ENCODE measurements at regions not wholly inside any gene's neighbourhood (a gene's known extent, or its start where the extent isn't known, plus 50 kb on each side); places are given as distances from the start of the nearest gene placed in this dataset.

DNA sequence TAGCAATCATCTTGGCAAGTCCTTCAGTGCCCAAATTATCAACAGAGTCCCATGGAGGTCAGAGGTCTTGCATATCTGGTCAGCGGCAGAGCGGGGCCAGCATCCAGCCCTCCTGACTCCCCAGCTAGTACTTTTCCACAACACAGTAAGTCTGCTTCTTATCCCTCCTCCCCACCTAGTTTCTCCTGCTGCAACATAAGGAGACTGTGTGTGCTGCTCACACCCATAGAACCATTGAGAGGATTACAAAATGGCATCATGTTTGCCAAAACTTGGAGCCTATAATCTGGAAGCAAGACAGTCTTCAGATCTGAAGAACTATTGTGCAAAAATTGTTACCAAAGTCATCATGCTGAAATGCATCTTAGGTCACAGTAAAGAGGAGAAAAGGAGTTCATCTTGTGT, 125.8 kb upstream of the ZNF366 start:
- Histone ChIP-seq H3K36me3 (no peaks in the 10 kb centered on the region), H3K4me3 (no peak overlapping the region), H3K4me1 (peaks cover 9% of the 10 kb centered on the region), H3K9me3 (no peaks in the 10 kb centered on the region), H3K27me3 (no peaks in the 10 kb centered on the region), H3K27ac (peak overlapping the region; percentile 60)
- 83% methylated on average over 2 of the region's 2 CpGs for WGBS
- TF ChIP-seq, protein P1, sequence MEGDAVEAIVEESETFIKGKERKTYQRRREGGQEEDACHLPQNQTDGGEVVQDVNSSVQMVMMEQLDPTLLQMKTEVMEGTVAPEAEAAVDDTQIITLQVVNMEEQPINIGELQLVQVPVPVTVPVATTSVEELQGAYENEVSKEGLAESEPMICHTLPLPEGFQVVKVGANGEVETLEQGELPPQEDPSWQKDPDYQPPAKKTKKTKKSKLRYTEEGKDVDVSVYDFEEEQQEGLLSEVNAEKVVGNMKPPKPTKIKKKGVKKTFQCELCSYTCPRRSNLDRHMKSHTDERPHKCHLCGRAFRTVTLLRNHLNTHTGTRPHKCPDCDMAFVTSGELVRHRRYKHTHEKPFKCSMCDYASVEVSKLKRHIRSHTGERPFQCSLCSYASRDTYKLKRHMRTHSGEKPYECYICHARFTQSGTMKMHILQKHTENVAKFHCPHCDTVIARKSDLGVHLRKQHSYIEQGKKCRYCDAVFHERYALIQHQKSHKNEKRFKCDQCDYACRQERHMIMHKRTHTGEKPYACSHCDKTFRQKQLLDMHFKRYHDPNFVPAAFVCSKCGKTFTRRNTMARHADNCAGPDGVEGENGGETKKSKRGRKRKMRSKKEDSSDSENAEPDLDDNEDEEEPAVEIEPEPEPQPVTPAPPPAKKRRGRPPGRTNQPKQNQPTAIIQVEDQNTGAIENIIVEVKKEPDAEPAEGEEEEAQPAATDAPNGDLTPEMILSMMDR (IDR thresholded peaks at IDR 0.05), result no peak
- TF ChIP-seq EP300 (IDR thresholded peaks at IDR 0.05), result no peak
- no peak for TF ChIP-seq POLR2AphosphoS5 (IDR thresholded peaks at IDR 0.05)
- no peak for TF ChIP-seq POLR2A (IDR thresholded peaks at IDR 0.05)
- no peak for DNase-seq (ENCODE audit: low spot score in 2 of 2)

DNA sequence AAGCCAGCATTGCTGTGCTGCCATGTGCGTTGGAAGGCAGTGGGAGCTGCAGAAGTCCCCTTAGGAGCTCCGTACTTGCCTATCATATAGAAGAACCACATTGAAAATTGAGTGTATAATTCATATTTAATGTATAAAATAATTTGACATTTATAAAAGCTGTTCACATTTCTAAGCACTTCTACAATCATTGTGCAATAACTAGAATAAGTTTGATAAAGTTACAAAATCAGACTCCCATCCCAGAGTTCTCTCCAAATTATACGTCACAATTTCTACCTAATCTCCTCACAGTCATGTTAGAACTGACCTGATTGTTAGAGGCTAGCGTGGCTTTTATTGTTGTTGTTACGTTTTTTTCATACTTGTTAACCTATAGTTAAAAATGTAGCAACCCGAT, 123.5 kb upstream of the ZNF366 start:
- no peak for DNase-seq (ENCODE audit: low spot score in 2 of 2)
- Histone ChIP-seq H3K27me3 (no peaks in the 10 kb centered on the region), H3K9me3 (no peaks in the 10 kb centered on the region), H3K4me1 (peaks cover 9% of the 10 kb centered on the region), H3K27ac (no peak overlapping the region), H3K36me3 (no peaks in the 10 kb centered on the region), H3K4me3 (no peak overlapping the region)
- 93% methylated on average over 6 of the region's 6 CpGs for WGBS
- TF ChIP-seq EP300 (IDR thresholded peaks at IDR 0.05), result no peak
- TF ChIP-seq, protein P1 (IDR thresholded peaks at IDR 0.05), result no peak
- TF ChIP-seq POLR2AphosphoS5 (IDR thresholded peaks at IDR 0.05), result no peak
- TF ChIP-seq POLR2A (IDR thresholded peaks at IDR 0.05), result no peak

DNA sequence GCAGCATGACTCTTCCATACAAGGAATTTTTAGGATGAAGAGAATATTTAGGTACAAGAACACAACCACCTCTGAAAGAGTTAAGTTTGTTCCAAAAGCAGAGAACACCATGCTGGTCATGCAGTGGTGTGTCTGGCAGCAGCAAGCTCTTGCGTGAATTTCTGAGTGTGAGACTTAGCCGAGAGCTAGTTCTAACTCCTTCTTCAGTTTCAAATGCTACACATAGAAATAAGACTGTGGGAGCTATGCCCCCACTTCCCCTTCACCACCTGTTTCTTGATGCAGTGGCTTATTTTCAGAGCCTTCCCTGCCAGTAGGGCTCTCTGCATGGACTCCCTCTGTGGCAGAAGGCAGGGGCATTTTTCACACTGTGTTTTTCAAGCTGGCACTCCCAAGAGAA, 122.9 kb upstream of the ZNF366 start:
- Histone ChIP-seq H3K27ac (no peak overlapping the region), H3K36me3 (no peaks in the 10 kb centered on the region), H3K4me3 (no peak overlapping the region), H3K9me3 (no peaks in the 10 kb centered on the region), H3K4me1 (peaks cover 9% of the 10 kb centered on the region), H3K27me3 (no peaks in the 10 kb centered on the region)
- TF ChIP-seq POLR2A (IDR thresholded peaks at IDR 0.05) (no peak), EP300 (IDR thresholded peaks at IDR 0.05) (no peak), POLR2AphosphoS5 (IDR thresholded peaks at IDR 0.05) (no peak)
- TF ChIP-seq, protein P1 (IDR thresholded peaks at IDR 0.05), result no peak
- no peak for DNase-seq (ENCODE audit: low spot score in 2 of 2)
- WGBS, result 92% methylated on average over 2 of the region's 2 CpGs

DNA sequence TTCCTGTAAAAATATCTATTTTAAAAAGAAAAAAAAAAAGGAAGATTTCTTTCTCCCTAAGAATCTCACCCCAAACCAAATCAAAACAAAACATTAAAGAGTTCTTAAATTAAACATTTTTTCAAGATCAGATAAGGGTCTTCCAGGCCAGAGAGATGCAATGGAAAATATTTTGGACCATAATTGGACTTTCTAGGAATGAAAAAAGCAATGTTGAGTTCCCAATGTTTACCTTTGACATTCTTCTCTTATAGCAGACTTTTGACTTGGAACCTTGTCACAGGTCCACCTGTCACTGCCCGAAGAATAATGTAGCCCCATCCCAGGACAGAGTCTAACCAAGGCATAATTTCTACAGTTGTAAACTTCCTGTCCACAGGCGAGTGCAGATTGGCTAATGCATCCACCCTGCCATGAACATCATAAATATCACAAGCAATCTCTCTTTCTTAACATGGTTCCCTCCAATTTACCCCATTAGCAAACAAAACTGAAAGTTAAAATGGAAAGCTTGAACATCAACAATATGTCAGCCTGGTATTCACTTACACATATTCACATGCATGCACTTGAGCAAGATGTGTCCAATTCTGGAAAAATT, 121.7 kb upstream of the ZNF366 start:
- DNase-seq (ENCODE audit: low spot score in 2 of 2), result no peak
- TF ChIP-seq, protein P1 (IDR thresholded peaks at IDR 0.05), result no peak
- TF ChIP-seq EP300 (IDR thresholded peaks at IDR 0.05), result no peak
- TF ChIP-seq POLR2AphosphoS5 (IDR thresholded peaks at IDR 0.05), result no peak
- no peak for TF ChIP-seq POLR2A (IDR thresholded peaks at IDR 0.05)
- Histone ChIP-seq H3K36me3 (no peaks in the 10 kb centered on the region), H3K9me3 (no peaks in the 10 kb centered on the region), H3K4me3 (no peak overlapping the region), H3K4me1 (peaks cover 6% of the 10 kb centered on the region), H3K27me3 (no peaks in the 10 kb centered on the region), H3K27ac (no peak overlapping the region)
- WGBS, result 98% methylated on average over 2 of the region's 2 CpGs

DNA sequence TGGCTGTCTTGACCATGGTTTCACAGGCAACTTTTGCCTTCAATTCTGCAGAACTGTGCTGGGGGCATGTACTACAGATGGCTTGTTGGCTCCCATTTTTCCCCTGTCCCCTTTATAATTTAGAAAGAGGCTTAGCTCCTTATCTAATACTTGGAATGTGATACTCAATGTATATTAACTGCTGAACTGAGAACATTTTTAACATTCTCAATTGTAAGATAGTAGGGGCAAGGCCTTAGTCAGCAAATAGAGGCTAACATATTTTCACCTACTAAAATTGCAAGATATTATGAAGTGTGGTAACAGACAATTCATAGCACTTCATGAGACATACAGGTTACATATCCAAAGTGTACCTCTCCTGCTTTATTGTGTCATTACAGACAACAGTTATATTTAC, 118.1 kb upstream of the ZNF366 start:
- Histone ChIP-seq H3K4me3 (no peak overlapping the region), H3K9me3 (no peaks in the 10 kb centered on the region), H3K27ac (no peak overlapping the region), H3K4me1 (no peaks in the 10 kb centered on the region), H3K27me3 (no peaks in the 10 kb centered on the region), H3K36me3 (no peaks in the 10 kb centered on the region)
- DNase-seq (ENCODE audit: low spot score in 2 of 2), result no peak
- no peak for TF ChIP-seq POLR2A (IDR thresholded peaks at IDR 0.05)
- TF ChIP-seq, protein P1 (IDR thresholded peaks at IDR 0.05), result no peak
- no peak for TF ChIP-seq POLR2AphosphoS5 (IDR thresholded peaks at IDR 0.05)
- no peak for TF ChIP-seq EP300 (IDR thresholded peaks at IDR 0.05)

Measured in suprapubic skin (tissue), 4 donors.